HepG2 (cell line): ENCODE measurements at regions not wholly inside any gene's neighbourhood (a gene's known extent, or its start where the extent isn't known, plus 50 kb on each side); places are given as distances from the start of the nearest gene placed in this dataset.

Experiments
- ATAC-seq: fragments of 200-7000 bp; cut with Tn5 transposase; 3 replicates; pipeline ENCODE4 v1.9.1; 2020; ENCODE audit warnings: mild to moderate bottlenecking, moderate library complexity
- BruUV-seq: library from RNA; stranded (reverse); fragments of 400-500 nt; replicated peaks from 2 replicates; lab custom pipeline; 2021; lab: Mats Ljungman, UMichigan
- CTCF ChIA-PET: fragments of 300-600 bp; formaldehyde crosslinking; extraction: SDS; loops from one replicate; lab custom pipeline; 2021; ENCODE audit warnings: low total read pairs, inconsistent platforms, low intra/inter-chr PET ratio; lab: Yijun Ruan, JAX
- POLR2A ChIA-PET: fragments of 350-600 bp; sonication (Branson Sonifier 250); formaldehyde crosslinking; loops from one replicate; lab custom pipeline; 2020; ENCODE audit warnings: antibody characterized with exemption, inconsistent platforms; lab: Yijun Ruan, JAX
- DNase-seq: peaks from one replicate; pipeline ENCODE4 v3.0.0-alpha.2; 2015; ENCODE audit warnings: low spot score
- FAIRE-seq: peaks from 3 replicates; lab custom pipeline; 2011; peaks lifted over from hg19 to GRCh38; lab: Jason Lieb, UNC
- H2AFZ ChIP-seq: one replicate; pipeline ENCODE4 v1.6.1; 2011; ENCODE audit warnings: low read length, inconsistent platforms
- H3K27ac ChIP-seq: fragments of 300-600 bp; 3 replicates; pipeline ENCODE4 v1.8.0; 2011; ENCODE audit warnings: mixed run types, mild to moderate bottlenecking, mixed read lengths, low read length, inconsistent platforms; ENCODE audit not compliant: insufficient read depth; ENCODE audit errors: extremely low read length
- H3K27me3 ChIP-seq, 2 experiments: fragments of 200-600 bp in 1 of 2; 2 replicates in 1 of 2; 3 replicates in 1 of 2; pipeline versions ENCODE4 v1.6.0 to v1.8.0; 2011; ENCODE audit warnings: low read length in 2 of 2, mild to moderate bottlenecking in 2 of 2, moderate library complexity in 2 of 2, inconsistent platforms in 1 of 2; ENCODE audit not compliant: insufficient read depth in 2 of 2, control insufficient read depth in 1 of 2
- H3K36me3 ChIP-seq, 2 experiments: fragments of 200-600 bp in 1 of 2; replicated peaks in 1 of 2; 2 replicates in 1 of 2; 3 replicates in 1 of 2; pipeline versions ENCODE4 v1.5.1 to v1.8.0; 2011; ENCODE audit warnings: low read length in 2 of 2, inconsistent platforms in 1 of 2; ENCODE audit not compliant: insufficient read depth in 2 of 2, control insufficient read depth in 1 of 2
- H3K4me1 ChIP-seq: 2 replicates; pipeline ENCODE4 v1.5.1; 2012; ENCODE audit warnings: low read length, inconsistent platforms; ENCODE audit not compliant: insufficient read depth
- H3K4me2 ChIP-seq: 2 replicates; pipeline ENCODE4 v1.6.0; 2011; ENCODE audit warnings: low read depth, low read length, inconsistent platforms
- H3K4me3 ChIP-seq, 3 experiments: fragments of 200-600 bp in 1 of 3; sonication (generic), shearing (Covaris generic) in 1 of 3; replicated peaks in 1 of 3; 2 replicates each; pipeline ENCODE4 v1.5.1; 2011 to 2016; ENCODE audit warnings: low read length in 3 of 3, inconsistent platforms in 2 of 3, low read depth in 2 of 3, mild to moderate bottlenecking in 2 of 3, control low read depth in 1 of 3, mixed read lengths in 1 of 3; ENCODE audit not compliant: insufficient read depth in 1 of 3
- H3K79me2 ChIP-seq: one replicate; pipeline ENCODE4 v1.6.1; 2011; ENCODE audit warnings: low read length, inconsistent platforms; ENCODE audit not compliant: insufficient read depth
- H3K9ac ChIP-seq: 2 replicates; pipeline ENCODE4 v1.6.0; 2011; ENCODE audit warnings: mild to moderate bottlenecking, low read depth, low read length, inconsistent platforms; ENCODE audit not compliant: insufficient read depth
- H3K9me3 ChIP-seq: 2 replicates; pipeline ENCODE4 v1.5.1; 2012; ENCODE audit warnings: mild to moderate bottlenecking, low read length
- H4K20me1 ChIP-seq: 2 replicates; pipeline ENCODE4 v1.6.0; 2011; ENCODE audit warnings: inconsistent platforms, mild to moderate bottlenecking, low read length, moderate library complexity; ENCODE audit not compliant: insufficient read depth
- ATF1 ChIP-seq: IDR thresholded peaks from 2 replicates; pipeline ENCODE4 v1.6.1; 2016; ENCODE audit warnings: mild to moderate bottlenecking, control low read depth
- FLYWCH1 ChIP-seq: sonication (generic); formaldehyde crosslinking; IDR thresholded peaks from 2 replicates; pipeline ENCODE4 v1.8.1; 2023; ENCODE audit warnings: mild to moderate bottlenecking, missing genetic modification reagents
- MAFK ChIP-seq, 2 experiments: IDR thresholded peaks in 1 of 2; conservative IDR thresholded peaks in 1 of 2; 2 replicates each; pipeline ENCODE4 v1.6.1; 2011; ENCODE audit warnings: improper control_type of control experiment in 2 of 2, low read length in 2 of 2
- ZKSCAN5 ChIP-seq: sonication (generic); formaldehyde crosslinking; IDR thresholded peaks from 2 replicates; pipeline ENCODE4 v1.5.1; 2020; ENCODE audit warnings: mild to moderate bottlenecking, missing genetic modification reagents
- ZNF274 ChIP-seq: sonication (generic); formaldehyde crosslinking; IDR thresholded peaks from 2 replicates; pipeline ENCODE4 v1.5.1; 2020; ENCODE audit warnings: mild to moderate bottlenecking, missing genetic modification reagents
- WGBS: methylation state at CpG from one replicate; pipeline ENCODE4 v1.1.6; 2017; ENCODE audit warnings: low lambda C conversion rate; 5-methylcytosine and 5-hydroxymethylcytosine counted together
- in situ Hi-C: cut with HindIII; loops from 2 replicates; pipeline ENCODE4 v1.10.0; 2017; ENCODE audit warnings: low pct_unique_long_range_greater_than_20kb; ENCODE audit not compliant: extremely low pct_ligation_motif_present
- intact Hi-C: fragments of 100-400 bp; cut with micrococcal nuclease; formaldehyde crosslinking; loops from one replicate; pipeline ENCODE4 v1.10.0; 2022; ENCODE audit not compliant: unreplicated experiment
- TF ChIP-seq, protein P1 (sequence below): sonication (generic); formaldehyde crosslinking; IDR thresholded peaks from 2 replicates; pipeline ENCODE4 v1.4.0; 2020; ENCODE audit warnings: missing genetic modification reagents

DNA sequence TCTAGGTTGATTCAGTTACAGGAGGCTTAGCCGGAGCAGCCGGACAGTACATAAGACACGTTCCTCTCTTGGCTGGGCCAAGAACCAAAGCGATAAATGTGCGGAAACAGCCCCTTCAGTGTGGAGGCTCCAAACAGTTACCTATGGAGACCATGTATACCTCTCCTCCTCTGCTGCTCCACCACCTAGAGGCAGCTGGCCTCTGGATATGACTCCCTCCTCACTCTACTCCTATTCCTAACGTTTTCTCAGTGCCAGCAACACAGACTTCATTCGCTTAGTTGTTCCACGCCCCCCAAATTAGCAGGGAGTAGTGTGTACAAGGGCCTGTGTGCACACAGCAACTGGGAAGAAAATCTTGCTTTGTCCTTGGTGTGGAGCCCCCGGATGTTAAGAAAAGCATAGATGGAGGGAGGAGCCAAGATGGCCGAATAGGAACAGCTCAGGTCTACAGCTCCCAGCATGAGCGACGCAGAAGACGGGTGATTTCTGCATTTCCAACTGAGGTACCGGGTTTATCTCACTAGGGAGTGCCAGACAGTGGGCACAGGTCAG, 362.3 kb upstream of the KIRREL3 start:
- peak overlapping the region in 1 of 3 experiments; percentile 13; a peak in 3 of 6 replicates for H3K4me3 ChIP-seq
- in situ Hi-C loops: no loop called here
- FAIRE-seq: no peak
- CTCF ChIA-PET: no interaction called here
- no peaks in the 10 kb centered on the region for H3K79me2 ChIP-seq
- TF ChIP-seq, protein P1, sequence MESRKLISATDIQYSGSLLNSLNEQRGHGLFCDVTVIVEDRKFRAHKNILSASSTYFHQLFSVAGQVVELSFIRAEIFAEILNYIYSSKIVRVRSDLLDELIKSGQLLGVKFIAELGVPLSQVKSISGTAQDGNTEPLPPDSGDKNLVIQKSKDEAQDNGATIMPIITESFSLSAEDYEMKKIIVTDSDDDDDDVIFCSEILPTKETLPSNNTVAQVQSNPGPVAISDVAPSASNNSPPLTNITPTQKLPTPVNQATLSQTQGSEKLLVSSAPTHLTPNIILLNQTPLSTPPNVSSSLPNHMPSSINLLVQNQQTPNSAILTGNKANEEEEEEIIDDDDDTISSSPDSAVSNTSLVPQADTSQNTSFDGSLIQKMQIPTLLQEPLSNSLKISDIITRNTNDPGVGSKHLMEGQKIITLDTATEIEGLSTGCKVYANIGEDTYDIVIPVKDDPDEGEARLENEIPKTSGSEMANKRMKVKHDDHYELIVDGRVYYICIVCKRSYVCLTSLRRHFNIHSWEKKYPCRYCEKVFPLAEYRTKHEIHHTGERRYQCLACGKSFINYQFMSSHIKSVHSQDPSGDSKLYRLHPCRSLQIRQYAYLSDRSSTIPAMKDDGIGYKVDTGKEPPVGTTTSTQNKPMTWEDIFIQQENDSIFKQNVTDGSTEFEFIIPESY: no peak
- TF ChIP-seq ZKSCAN5 (CRISPR knock-in tag): 0 out of 2 replicates have a peak, but pooled peaks have one; percentile 42
- TF ChIP-seq, all 625 proteins: peak for 1
- no peak overlapping the region for H3K9ac ChIP-seq
- DNase-seq (no peak), ATAC-seq (peak; percentile 84)
- intact Hi-C loops: no loop called here
- no TSS peak for BruUV-seq
- H3K9me3 ChIP-seq: no peaks in the 10 kb centered on the region
- H4K20me1 ChIP-seq: no peaks in the 10 kb centered on the region
- H3K36me3 ChIP-seq: no peaks in the 10 kb centered on the region
- no peak overlapping the region for H3K27ac ChIP-seq
- no peaks in the 10 kb centered on the region for H3K4me1 ChIP-seq
- POLR2A ChIA-PET: no interaction called here
- 35% methylated on average over 12 of the region's 14 CpGs for WGBS
- H2AFZ ChIP-seq: peak overlapping the region; percentile 15
- H3K27me3 ChIP-seq: no peaks in the 10 kb centered on the region
- H3K4me2 ChIP-seq: peak overlapping the region; percentile 47; the same call in 1 of the 2 replicates

DNA sequence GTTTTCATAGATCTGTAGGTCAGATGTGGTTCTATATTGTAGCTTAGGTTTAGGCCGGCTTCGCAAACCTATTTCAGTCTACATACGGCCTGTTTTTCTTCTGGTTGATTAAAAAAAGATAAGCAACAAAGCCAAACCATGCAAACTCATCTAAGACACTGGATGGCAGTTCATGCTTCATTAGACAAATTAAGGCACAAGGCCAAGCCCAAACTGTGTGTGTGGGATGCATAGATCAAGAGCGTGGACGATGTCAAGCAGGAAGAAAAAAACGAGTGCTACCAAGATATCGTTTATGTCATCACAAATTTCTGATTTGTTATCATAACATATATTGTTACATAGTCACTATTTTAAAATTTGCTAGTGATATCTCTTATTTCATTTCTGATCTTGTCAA, 357.6 kb upstream of the KIRREL3 start:
- no peaks in the 10 kb centered on the region for H3K4me1 ChIP-seq
- no peak overlapping the region for H3K27ac ChIP-seq
- no peak overlapping the region for H2AFZ ChIP-seq
- intact Hi-C loops (no loop called here), in situ Hi-C loops (no loop called here)
- no peaks in the 10 kb centered on the region for H3K27me3 ChIP-seq
- no peaks in the 10 kb centered on the region for H3K9me3 ChIP-seq
- H3K4me2 ChIP-seq: no peak overlapping the region
- no peaks in the 10 kb centered on the region for H3K36me3 ChIP-seq
- DNase-seq: no peak
- ATAC-seq: no peak
- TF ChIP-seq ATF1: no peak
- peak in 1 of 2 experiments; percentile 7; a peak in 2 of 4 replicates for TF ChIP-seq MAFK (conservative IDR thresholded peaks at IDR 0.05 in 1 of 2, IDR thresholded peaks at IDR 0.05 in 1 of 2; ENCODE audit: low read length in 2 of 2)
- TF ChIP-seq ZNF274 (CRISPR knock-in tag): no peak
- no peak for TF ChIP-seq FLYWCH1 (CRISPR knock-in tag)
- H3K79me2 ChIP-seq: no peaks in the 10 kb centered on the region
- H3K4me3 ChIP-seq: no peak overlapping the region
- no peak overlapping the region for H3K9ac ChIP-seq
- ChIA-PET POLR2A (no interaction called here), CTCF (no interaction called here)
- no peaks in the 10 kb centered on the region for H4K20me1 ChIP-seq
- WGBS: 44% methylated on average over 7 of the region's 7 CpGs
- FAIRE-seq: no peak
- BruUV-seq: no TSS peak
